ENCODE measurements at regions not wholly inside any gene's neighbourhood (a gene's known extent, or its start where the extent isn't known, plus 50 kb on each side); places are given as distances from the start of the nearest gene placed in this dataset.
"Not testable (repeated sequence)": the region's sequence is repeated elsewhere in the genome, so short reads cannot be mapped to it uniquely, and the experiment has no call there.

- no peak overlapping the region for H3K4me3 ChIP-seq
- DNase-seq (ENCODE audit: low read depth in 1 of 2, low spot score in 2 of 2) = no peak
Observed at GRCh38 chr17:21549107-21549687, 143.1 kb upstream of the KCNJ18 start.

GRCh38 chr17:21550031-21550430 lies 142.3 kb upstream of the KCNJ18 start:
- H3K4me1 ChIP-seq (replicated peaks); H3K4me3 ChIP-seq; H3K36me3 ChIP-seq; DNase-seq (ENCODE audit: low read depth in 1 of 2, low spot score in 2 of 2); H3K9me3 ChIP-seq (replicated peaks); H3K27me3 ChIP-seq (replicated peaks); H3K27ac ChIP-seq: not testable (repeated sequence)

More at GRCh38 chr17:21549107-21549687, 143.1 kb upstream of the KCNJ18 start:
- H3K4me1 ChIP-seq (replicated peaks) = no peaks in the 10 kb centered on the region
- no peak overlapping the region for H3K27ac ChIP-seq
- H3K9me3 ChIP-seq (replicated peaks) = no peaks in the 10 kb centered on the region
- no peaks in the 10 kb centered on the region; the same call in 1 of the 2 replicates for H3K36me3 ChIP-seq
- no peaks in the 10 kb centered on the region for H3K27me3 ChIP-seq (replicated peaks)

GRCh38 chr17:21551081-21551881 lies 141.0 kb upstream of the KCNJ18 start:
- Histone ChIP-seq H3K27ac (peak overlapping the region; percentile 13; the same call in 1 of the 2 replicates), H3K27me3 (replicated peaks) (no peaks in the 10 kb centered on the region), H3K9me3 (replicated peaks) (no peaks in the 10 kb centered on the region), H3K4me3 (peak overlapping the region; percentile 51), H3K36me3 (no peaks in the 10 kb centered on the region), H3K4me1 (replicated peaks) (no peaks in the 10 kb centered on the region)
- DNase-seq (ENCODE audit: low read depth in 1 of 2, low spot score in 2 of 2) = peak; percentile 68 to 79

GRCh38 chr17:21558921-21559320 lies 133.4 kb upstream of the KCNJ18 start:
- H3K36me3 ChIP-seq; H3K4me1 ChIP-seq (replicated peaks); H3K27me3 ChIP-seq (replicated peaks); H3K4me3 ChIP-seq; H3K9me3 ChIP-seq (replicated peaks); H3K27ac ChIP-seq; DNase-seq (ENCODE audit: low read depth in 1 of 2, low spot score in 2 of 2): not testable (repeated sequence)

DNA sequence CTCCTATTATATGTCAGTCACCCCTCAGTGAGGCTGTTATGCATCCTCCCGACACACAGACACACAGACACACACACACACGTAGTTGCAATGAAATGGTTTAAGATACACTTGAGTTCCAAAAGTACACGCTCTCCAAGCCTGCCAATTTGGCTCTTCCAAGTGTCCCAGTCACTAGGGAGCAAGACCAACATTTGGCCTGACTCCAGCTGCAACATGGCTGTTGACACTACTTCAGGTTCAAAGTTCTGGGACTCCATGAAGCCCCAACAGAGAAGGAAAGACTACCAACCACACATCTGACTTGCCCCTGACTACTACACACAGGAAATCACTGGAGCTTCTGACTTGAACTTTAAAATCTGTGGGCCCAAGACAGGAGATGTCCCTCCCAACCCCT lies 128.1 kb upstream of the KCNJ18 start:
- no peaks in the 10 kb centered on the region for H3K27me3 ChIP-seq (replicated peaks)
- DNase-seq (ENCODE audit: low read depth in 1 of 2, low spot score in 2 of 2) = no peak
- no peaks in the 10 kb centered on the region for H3K4me1 ChIP-seq (replicated peaks)
- H3K27ac ChIP-seq = no peak overlapping the region
- no peak overlapping the region for H3K4me3 ChIP-seq
- no peaks in the 10 kb centered on the region for H3K36me3 ChIP-seq
- H3K9me3 ChIP-seq (replicated peaks) = no peaks in the 10 kb centered on the region

DNA sequence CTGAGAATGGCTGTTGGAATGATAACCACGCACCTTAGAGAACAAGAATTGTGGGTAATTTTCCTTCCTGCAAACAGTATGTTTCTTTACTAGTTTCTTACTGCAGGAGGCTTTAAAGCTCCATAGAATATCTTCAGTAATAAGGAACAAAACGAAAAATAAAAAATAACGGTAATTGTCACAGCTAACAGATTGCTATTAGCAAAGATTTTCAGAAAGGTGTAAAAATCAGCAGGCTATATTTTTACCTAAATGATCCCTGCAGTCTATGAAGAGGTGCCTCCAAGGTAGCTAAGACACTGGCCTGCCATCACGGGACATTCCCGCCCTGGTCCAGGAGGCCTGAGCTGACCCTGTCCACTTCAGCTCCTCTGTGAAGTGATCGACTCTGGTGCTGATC lies 127.6 kb upstream of the KCNJ18 start:
- H3K36me3 ChIP-seq; H3K4me1 ChIP-seq (replicated peaks); H3K27ac ChIP-seq; H3K4me3 ChIP-seq; H3K9me3 ChIP-seq (replicated peaks); DNase-seq (ENCODE audit: low read depth in 1 of 2, low spot score in 2 of 2); H3K27me3 ChIP-seq (replicated peaks): not testable (repeated sequence)

- not testable (repeated sequence) for H3K4me1 ChIP-seq (replicated peaks); H3K27ac ChIP-seq; H3K9me3 ChIP-seq (replicated peaks); H3K4me3 ChIP-seq; H3K36me3 ChIP-seq; DNase-seq (ENCODE audit: low read depth in 1 of 2, low spot score in 2 of 2); H3K27me3 ChIP-seq (replicated peaks)
Observed at GRCh38 chr17:21570427-21570826, 121.9 kb upstream of the KCNJ18 start.

DNA sequence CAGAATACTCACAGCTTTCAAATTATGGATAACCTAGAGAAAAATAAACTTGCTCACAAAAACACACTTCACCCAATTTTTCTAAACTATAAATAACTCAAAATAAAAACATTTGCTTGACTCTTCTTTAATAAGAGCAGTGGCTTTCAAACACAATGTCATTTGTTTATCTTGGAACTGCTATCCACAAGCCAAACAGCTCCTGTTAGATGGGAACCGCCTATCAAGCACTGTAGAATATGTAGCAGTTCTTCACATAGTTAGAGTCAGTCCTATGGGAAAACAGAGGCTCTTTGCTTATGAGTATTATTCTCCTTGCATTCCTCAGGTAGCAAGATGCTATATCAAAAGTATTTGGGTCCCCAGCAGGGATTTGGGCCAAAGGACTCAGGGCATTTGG lies 120.2 kb upstream of the KCNJ18 start:
- H3K9me3 ChIP-seq (replicated peaks); H3K27me3 ChIP-seq (replicated peaks); H3K4me3 ChIP-seq; H3K4me1 ChIP-seq (replicated peaks); DNase-seq (ENCODE audit: low read depth in 1 of 2, low spot score in 2 of 2); H3K36me3 ChIP-seq; H3K27ac ChIP-seq: not testable (repeated sequence)

DNA sequence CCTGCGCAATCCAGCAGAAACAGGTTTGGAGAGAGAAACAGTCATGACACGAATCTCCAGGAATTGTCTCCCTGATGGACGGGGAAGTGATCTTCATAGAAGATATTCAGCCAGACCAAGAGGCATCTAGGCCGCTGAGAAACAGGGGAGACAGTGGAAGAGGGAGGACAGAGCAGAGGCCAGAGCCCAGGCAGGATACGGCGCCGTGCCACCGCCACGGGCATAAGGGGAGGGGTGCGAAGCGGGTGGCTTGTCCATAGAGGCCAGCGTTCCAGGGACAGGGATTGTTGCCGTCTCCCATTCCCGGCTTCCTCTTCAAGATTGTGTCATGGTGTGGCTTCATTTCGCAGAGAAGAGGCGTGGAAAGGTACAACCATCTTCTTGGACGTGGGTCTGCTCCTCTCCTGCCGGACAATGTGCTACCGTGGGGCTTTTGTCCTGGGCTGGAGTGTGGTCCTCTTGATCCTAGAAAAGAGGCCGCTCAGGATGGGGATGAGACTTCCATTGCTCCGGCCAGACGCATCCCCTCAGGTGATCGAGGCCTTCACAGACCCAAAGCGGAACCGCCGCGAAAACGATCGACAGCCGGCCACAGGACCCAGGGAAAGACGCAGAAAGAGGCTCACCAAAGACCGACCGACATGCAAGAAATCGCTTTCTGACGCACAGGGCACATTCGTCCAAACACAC lies 118.9 kb upstream of the KCNJ18 start:
- H3K4me1 ChIP-seq (replicated peaks); H3K27me3 ChIP-seq (replicated peaks); H3K4me3 ChIP-seq; DNase-seq (ENCODE audit: low read depth in 1 of 2, low spot score in 2 of 2); H3K27ac ChIP-seq; H3K9me3 ChIP-seq (replicated peaks); H3K36me3 ChIP-seq: not testable (repeated sequence)

DNA sequence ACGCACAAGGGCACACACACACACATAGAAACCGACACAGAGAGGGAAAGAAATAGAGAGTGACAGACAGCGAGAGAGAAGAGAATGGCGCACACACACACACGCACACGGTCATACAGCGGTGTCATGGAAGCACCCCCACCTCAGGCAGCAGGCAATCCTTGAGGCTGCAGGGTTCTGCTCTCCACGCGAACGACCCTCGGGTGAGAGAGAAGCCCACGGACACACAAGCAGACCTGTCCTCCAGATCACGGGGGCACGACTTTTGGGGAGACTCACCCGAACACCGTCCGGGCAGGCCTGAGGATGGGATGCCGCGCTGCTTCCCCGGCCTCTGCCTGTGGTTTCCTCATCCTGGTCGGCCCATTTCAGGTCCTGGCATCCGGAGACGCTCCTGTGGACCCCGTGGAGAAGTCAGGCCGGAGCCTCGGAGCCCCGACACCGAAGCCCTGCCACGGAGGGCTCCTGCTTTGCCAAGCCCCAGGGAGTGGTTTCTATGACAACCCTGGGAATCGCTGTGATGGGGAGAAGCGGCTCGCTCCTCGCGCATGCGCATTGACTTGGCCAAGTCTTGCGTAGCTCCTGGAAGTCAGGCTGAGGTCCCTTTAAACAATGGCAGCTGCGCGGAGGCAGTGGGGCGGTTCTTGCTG lies 118.2 kb upstream of the KCNJ18 start:
- peaks cover 6% of the 10 kb centered on the region for H3K4me1 ChIP-seq (replicated peaks)
- DNase-seq (ENCODE audit: low read depth in 1 of 2, low spot score in 2 of 2) = peak; percentile 67 to 81
- H3K4me3 ChIP-seq = peak overlapping the region; percentile 29
- no peaks in the 10 kb centered on the region for H3K36me3 ChIP-seq
- H3K27ac ChIP-seq = no peak overlapping the region
- H3K27me3 ChIP-seq (replicated peaks) = no peaks in the 10 kb centered on the region
- H3K9me3 ChIP-seq (replicated peaks) = no peaks in the 10 kb centered on the region

- not testable (repeated sequence) for H3K27ac ChIP-seq; H3K4me1 ChIP-seq (replicated peaks); DNase-seq (ENCODE audit: low read depth in 1 of 2, low spot score in 2 of 2); H3K9me3 ChIP-seq (replicated peaks); H3K4me3 ChIP-seq; H3K27me3 ChIP-seq (replicated peaks); H3K36me3 ChIP-seq
Observed at GRCh38 chr17:21574611-21575255, 117.6 kb upstream of the KCNJ18 start.

DNA sequence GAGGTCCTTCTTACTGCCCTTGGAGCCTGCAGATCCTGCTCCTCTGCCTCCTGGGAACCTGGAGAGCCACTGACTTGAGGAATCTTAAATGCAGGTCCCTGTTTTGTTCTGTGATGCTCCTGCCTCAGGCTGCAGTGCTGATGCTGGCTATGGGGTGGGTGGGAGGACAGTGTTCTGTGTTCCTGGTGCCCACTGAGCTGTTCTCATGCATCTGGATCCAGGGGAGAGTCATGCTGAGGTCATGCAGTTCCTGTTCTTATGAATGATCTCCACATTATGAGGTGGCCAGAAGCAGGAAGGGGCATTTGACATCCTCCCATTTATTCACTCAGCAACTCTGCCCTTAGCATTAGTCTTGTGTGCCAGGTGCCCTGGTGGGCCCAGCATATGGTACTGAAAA lies 113.5 kb upstream of the KCNJ18 start:
- not testable (repeated sequence) for H3K27me3 ChIP-seq (replicated peaks); H3K27ac ChIP-seq; H3K36me3 ChIP-seq; H3K9me3 ChIP-seq (replicated peaks); DNase-seq (ENCODE audit: low read depth in 1 of 2, low spot score in 2 of 2); H3K4me3 ChIP-seq; H3K4me1 ChIP-seq (replicated peaks)

DNA sequence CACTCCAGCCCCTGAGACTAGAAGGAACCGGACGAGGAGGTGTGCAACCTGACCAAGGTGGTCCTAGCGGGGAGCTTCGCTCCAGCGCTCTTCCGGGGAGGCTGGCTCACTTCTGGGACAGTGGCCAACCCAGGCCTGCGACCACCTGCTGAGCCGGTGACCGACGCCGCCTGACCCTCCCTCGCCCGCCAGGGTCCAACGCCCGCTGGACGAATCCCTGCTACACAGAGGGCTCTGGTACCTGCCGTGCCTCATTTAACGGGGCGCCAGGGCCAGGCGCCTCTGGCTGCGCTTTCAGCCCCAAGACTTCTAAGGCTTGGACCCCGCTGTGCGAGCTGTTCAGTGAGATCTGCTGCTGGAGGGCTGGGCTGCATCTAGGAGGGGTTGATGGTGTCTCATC lies 99.5 kb upstream of the KCNJ18 start:
- Histone ChIP-seq H3K27me3 (replicated peaks) (no peaks in the 10 kb centered on the region), H3K4me3 (no peak overlapping the region), H3K27ac (no peak overlapping the region), H3K4me1 (replicated peaks) (no peaks in the 10 kb centered on the region), H3K9me3 (replicated peaks) (no peaks in the 10 kb centered on the region), H3K36me3 (no peaks in the 10 kb centered on the region)
- no peak for DNase-seq (ENCODE audit: low read depth in 1 of 2, low spot score in 2 of 2)

All from SJSA1 (cell line).